8988T (cell line): ENCODE measurements at regions not wholly inside any gene's neighbourhood (a gene's known extent, or its start where the extent isn't known, plus 50 kb on each side); places are given as distances from the start of the nearest gene placed in this dataset.
A peak's percentile ranks its signal among the peaks of the same experiment; 100 is the strongest.

ENCODE experiments used
- DNase-seq: peaks from one replicate; pipeline ENCODE4 v3.0.0; 2011

- DNase-seq = no peak
Observed at GRCh38 chr6:169854813-169855212, 103.4 kb downstream of the ERMARD start.

GRCh38 chr6:169854083-169854725 lies 102.8 kb downstream of the ERMARD start:
- DNase-seq = peak; percentile 6

- no peak for DNase-seq
Observed at GRCh38 chr6:169853196-169854082, 102.0 kb downstream of the ERMARD start.

- peak; percentile 6 for DNase-seq
Observed at GRCh38 chr6:169852504-169853195, 101.2 kb downstream of the ERMARD start.

GRCh38 chr6:169851641-169852503 lies 100.5 kb downstream of the ERMARD start:
- DNase-seq = peak; percentile 3

- peak; percentile 2 for DNase-seq
Observed at GRCh38 chr6:169850746-169851145, 99.3 kb downstream of the ERMARD start.

GRCh38 chr6:169850154-169850553 lies 98.7 kb downstream of the ERMARD start:
- DNase-seq = peak; percentile 4

GRCh38 chr6:169849396-169849795 lies 98.0 kb downstream of the ERMARD start:
- DNase-seq = peak; percentile 1

- DNase-seq = peak; percentile 4
Observed at GRCh38 chr6:169848946-169849345, 97.5 kb downstream of the ERMARD start.

- DNase-seq = peak; percentile 11
Observed at GRCh38 chr6:169847901-169848311, 96.5 kb downstream of the ERMARD start.

GRCh38 chr6:169847141-169847674 lies 95.8 kb downstream of the ERMARD start:
- no peak for DNase-seq

GRCh38 chr6:169846286-169847056 lies 95.0 kb downstream of the ERMARD start:
- DNase-seq = no peak

GRCh38 chr6:169845426-169846285 lies 94.2 kb downstream of the ERMARD start:
- no peak for DNase-seq

- DNase-seq = peak; percentile 9
Observed at GRCh38 chr6:169844946-169845345, 93.5 kb downstream of the ERMARD start.

- no peak for DNase-seq
Observed at GRCh38 chr6:169843991-169844390, 92.6 kb downstream of the ERMARD start.

GRCh38 chr6:169843110-169843509 lies 91.7 kb downstream of the ERMARD start:
- DNase-seq = no peak

- peak; percentile 4 for DNase-seq
Observed at GRCh38 chr6:169841907-169842606, 90.6 kb downstream of the ERMARD start.

- DNase-seq = no peak
Observed at GRCh38 chr6:169841251-169841650, 89.8 kb downstream of the ERMARD start.

- no peak for DNase-seq
Observed at GRCh38 chr6:169839898-169840631, 88.6 kb downstream of the ERMARD start.
